Urinary bladder (tissue), 3 donors: ENCODE measurements at regions not wholly inside any gene's neighbourhood (a gene's known extent, or its start where the extent isn't known, plus 50 kb on each side); places are given as distances from the start of the nearest gene placed in this dataset.
"Not testable (repeated sequence)": the region's sequence is repeated elsewhere in the genome, so short reads cannot be mapped to it uniquely, and the experiment has no call there.

ENCODE experiments used
- DNase-seq: peaks from one replicate; pipeline ENCODE4 v3.0.0-alpha.2; 2015; ENCODE audit errors: extremely low spot score
- H3K27ac ChIP-seq: one replicate; pipeline ENCODE4 v1.5.1; 2013; ENCODE audit warnings: low read depth, mild to moderate bottlenecking, moderate library complexity
- H3K36me3 ChIP-seq: one replicate; pipeline ENCODE4 v1.6.1; 2013; ENCODE audit warnings: mild to moderate bottlenecking, moderate library complexity; ENCODE audit not compliant: insufficient read depth
- H3K4me1 ChIP-seq: one replicate; pipeline ENCODE4 v1.6.1; 2013; ENCODE audit warnings: mild to moderate bottlenecking, moderate library complexity; ENCODE audit not compliant: insufficient read depth
- H3K4me3 ChIP-seq: one replicate; pipeline ENCODE4 v1.5.1; 2013; ENCODE audit warnings: low read depth, low read length
- WGBS: extraction: QIAGEN DNeasy Blood & Tissue Kit; methylation state at CpG from one replicate; pipeline ENCODE4 v1.1.7; 2013; 5-methylcytosine and 5-hydroxymethylcytosine counted together
- donor health status: healthy with polysubstance abuse.
- donor health status: healthy.

DNA sequence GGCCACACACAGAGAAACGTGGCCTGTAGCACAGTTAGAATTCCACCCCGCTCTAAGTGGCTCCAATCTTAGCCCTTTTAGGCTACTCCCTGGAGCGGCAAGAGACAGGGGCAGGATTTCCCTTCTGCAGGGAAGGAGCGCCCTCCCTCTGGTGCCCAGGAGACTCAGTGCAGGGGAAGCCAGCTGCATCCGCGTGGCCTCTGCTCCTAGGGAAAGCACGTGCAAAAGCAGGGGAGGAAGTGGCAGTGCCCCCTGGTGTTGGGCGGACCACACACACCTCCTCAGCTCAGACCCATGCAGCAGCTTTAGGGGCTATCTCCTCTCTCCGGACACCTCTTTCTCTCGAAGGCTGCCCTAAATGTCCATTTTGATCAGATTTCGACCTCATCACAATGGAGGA is 50.0 kb downstream of the SPRING1 start:
- no peaks in the 10 kb centered on the region for H3K36me3 ChIP-seq
- H3K27ac ChIP-seq, result no peak overlapping the region
- no peaks in the 10 kb centered on the region for H3K4me1 ChIP-seq
- H3K4me3 ChIP-seq, result no peak overlapping the region
- DNase-seq, result no peak
- 60% methylated on average over 11 of the region's 11 CpGs for WGBS

DNA sequence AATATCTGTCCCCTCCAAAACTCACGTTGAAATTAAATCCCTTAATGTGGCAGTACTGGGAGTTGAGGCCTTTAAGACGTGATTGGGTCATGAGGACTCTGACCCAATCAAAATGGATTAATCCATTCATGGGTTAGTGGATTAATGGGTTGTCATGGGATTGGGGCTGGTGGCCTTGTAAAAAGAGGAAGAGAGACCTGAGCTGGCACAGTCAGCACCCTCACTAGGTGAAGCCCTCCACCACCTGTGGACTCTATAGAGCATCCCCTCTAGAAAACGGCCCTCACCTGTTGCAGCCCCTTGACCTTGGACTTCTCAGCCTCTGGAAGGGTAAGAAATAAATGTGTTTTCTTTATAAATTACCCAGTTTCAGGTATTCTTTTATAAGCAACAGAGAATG is 53.0 kb downstream of the SPRING1 start:
- H3K27ac ChIP-seq, result no peak overlapping the region
- no peak for DNase-seq
- WGBS, result 78% methylated on average over 3 of the region's 3 CpGs

DNA sequence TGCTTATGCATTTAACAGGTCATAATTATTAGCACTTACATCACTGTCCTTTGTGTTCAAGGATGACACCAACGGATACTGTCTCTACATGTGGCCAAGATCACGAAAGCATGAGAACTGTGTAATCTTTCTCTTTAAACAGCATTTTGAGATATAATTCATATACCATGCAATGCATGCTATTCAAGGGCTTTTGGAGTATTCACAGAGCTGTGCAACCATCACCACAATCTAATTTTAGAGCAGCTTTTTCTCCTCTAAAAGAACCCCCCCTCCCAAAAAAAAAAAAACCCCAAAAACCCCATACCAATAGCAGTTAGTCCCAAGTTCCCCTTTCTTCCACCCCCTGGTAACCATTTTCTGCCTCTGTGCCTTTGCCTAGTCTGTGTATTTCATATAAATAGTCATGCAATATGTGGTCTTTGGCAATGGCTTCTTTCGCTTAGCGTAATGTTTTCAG is 60.6 kb downstream of the SPRING1 start:
- Histone ChIP-seq H3K4me3 (no peak overlapping the region), H3K4me1 (no peaks in the 10 kb centered on the region), H3K27ac (no peak overlapping the region), H3K36me3 (no peaks in the 10 kb centered on the region)
- 62% methylated on average over 4 of the region's 4 CpGs for WGBS
- no peak for DNase-seq

More for the DNA sequence above, 53.0 kb downstream of the SPRING1 start:
- H3K4me1 ChIP-seq, result no peaks in the 10 kb centered on the region
- H3K36me3 ChIP-seq, result no peaks in the 10 kb centered on the region
- no peak overlapping the region for H3K4me3 ChIP-seq

DNA sequence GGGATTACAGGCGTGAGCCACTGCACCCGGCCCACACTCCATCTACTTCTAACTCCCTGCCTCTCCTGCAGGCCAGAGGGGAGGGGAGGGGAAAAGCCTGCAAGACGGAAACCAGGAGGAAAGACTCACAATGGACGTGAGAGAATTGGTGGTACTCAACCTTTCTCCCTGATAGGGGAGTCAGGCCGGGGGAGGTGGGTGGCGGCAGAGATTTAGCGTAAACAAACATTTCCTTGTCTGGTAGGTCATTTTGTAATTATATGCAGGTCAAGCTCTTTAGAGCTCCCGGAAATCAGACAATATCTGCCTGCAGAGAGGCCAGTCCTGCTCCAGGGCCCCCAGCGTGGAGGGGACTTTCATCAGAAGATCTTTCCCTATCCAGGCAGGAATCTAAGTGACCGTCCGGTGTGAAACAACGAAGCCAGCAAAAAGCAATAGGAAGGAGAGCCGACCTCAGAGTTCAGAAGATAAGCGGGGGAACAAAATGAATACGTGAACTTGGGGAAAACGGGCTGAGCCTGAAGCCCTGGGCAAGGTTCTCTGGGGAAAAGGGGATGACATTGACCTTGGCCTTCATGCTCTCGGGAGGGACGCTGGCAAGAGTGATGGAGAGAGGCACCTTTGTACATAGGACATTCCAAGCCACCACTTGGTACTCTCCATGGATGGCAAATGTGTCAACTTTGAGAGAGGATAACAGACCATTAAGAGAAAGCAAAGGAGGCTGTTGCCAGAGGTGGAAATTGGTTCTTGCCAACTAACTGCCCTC is 62.3 kb downstream of the SPRING1 start:
- H3K27ac ChIP-seq, result no peak overlapping the region

DNA sequence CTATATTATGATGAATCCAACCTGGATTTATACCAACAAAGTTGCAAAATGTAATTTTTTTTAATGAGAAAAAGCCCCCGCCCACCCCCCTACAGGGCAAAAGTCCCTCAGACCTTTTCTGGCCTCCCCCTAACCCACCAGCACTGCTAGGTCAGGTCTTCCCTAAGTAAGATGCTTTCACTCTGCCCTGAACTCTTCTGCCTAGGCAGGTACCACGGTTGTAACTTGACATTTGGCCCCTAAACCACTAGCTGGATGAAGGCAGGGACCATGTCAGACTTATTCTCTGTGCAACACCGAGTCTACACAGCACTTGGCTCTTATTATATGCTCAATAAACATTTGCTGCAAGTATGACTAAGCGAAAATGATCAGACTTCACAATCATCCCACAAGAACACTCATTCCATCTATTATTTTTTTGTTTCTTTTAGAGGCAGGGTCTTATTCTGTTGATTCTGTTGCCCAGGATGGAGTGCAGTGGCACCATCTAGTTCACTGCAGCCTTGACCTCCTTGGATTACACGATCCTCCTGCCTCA is 63.2 kb downstream of the SPRING1 start:
- H3K4me3 ChIP-seq, result no peak overlapping the region
- H3K4me1 ChIP-seq, result no peaks in the 10 kb centered on the region
- no peak overlapping the region for H3K27ac ChIP-seq
- DNase-seq, result no peak
- no peaks in the 10 kb centered on the region for H3K36me3 ChIP-seq
- 87% methylated on average over 5 of the region's 5 CpGs for WGBS

More for the DNA sequence above, 62.3 kb downstream of the SPRING1 start:
- Histone ChIP-seq H3K4me1 (no peaks in the 10 kb centered on the region), H3K4me3 (no peak overlapping the region), H3K36me3 (no peaks in the 10 kb centered on the region)
- DNase-seq, result no peak
- 71% methylated on average over 18 of the region's 18 CpGs for WGBS

DNA sequence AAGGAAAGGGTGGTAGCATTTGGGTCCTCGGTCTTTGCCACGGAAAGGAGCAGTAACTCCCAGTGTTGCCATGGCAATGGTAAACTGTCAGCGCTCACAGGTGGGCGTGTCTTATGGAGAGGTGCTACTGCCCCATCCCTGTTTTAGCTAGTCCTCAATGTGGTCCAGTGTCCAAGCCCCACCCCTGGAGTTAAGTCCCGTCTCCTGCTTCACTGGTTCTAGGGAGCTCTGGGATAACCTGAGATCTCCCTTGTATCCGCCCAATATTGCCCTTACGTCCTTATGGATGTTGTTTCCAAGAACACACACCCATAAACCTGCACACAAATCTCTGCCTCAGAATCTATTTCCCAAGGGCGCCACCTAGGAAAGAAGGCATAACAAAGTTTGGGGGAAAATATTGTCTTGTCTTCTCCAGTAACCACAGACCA is 64.2 kb downstream of the SPRING1 start:
- no peaks in the 10 kb centered on the region for H3K4me1 ChIP-seq
- H3K36me3 ChIP-seq, result no peaks in the 10 kb centered on the region
- H3K27ac ChIP-seq, result no peak overlapping the region
- 78% methylated on average over 8 of the region's 8 CpGs for WGBS
- DNase-seq, result no peak
- no peak overlapping the region for H3K4me3 ChIP-seq

DNA sequence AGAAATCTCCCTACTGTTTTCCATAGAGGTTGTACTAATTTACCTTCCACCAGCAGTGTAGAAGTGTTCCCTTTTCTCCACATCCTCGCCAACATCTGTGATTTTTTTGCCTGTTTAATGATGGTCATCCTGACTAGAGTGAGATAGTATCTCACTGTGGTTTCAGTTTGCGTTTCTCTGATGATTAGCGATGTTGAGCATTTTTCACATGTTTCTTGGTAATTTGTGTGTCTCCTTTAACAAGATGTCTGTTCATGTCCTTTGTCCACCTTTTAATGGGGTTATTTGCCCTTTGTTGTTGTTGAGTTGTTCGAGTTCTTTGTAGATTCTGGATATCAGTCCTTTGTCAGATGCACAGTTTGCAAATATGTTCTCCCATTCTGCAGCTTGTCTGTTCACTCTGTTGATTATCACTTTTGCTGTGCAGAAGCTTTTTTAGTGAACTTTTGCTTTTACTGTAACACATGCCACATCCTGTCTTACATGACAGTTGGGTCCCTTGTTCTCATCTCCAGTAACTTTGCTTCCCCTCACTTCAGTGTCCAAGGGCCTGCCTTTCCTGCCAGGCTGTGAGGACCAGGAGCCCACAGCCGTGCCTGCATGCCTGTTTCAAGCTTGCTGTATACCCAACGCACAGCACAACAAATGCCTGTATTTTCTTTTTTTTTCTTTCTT is 64.9 kb downstream of the SPRING1 start:
- no peak overlapping the region for H3K4me3 ChIP-seq
- WGBS, result 62% methylated on average over 6 of the region's 6 CpGs
- H3K27ac ChIP-seq, result no peak overlapping the region
- no peaks in the 10 kb centered on the region for H3K36me3 ChIP-seq
- H3K4me1 ChIP-seq, result no peaks in the 10 kb centered on the region
- DNase-seq, result no peak

DNA sequence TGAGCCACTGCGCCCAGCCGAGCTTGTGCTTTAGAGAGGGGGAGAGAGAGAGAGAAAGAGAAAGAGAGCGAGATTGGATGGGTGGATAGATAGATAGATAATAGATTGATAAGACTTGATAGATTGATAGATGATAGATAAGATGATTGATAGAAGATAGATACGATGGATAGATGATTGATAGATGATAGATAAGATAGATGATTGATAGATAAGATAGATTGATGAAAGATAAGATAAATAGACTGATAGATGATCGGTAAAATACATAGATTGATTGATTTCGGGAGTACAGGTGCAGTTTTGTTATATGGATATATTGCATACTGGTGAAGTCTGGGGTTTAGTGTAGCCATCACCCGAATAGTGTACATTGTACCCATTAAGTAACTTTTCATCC is 65.9 kb downstream of the SPRING1 start:
- DNase-seq, result no peak
- H3K27ac ChIP-seq, result no peak overlapping the region
- WGBS, result 77% methylated on average over 7 of the region's 7 CpGs

DNA sequence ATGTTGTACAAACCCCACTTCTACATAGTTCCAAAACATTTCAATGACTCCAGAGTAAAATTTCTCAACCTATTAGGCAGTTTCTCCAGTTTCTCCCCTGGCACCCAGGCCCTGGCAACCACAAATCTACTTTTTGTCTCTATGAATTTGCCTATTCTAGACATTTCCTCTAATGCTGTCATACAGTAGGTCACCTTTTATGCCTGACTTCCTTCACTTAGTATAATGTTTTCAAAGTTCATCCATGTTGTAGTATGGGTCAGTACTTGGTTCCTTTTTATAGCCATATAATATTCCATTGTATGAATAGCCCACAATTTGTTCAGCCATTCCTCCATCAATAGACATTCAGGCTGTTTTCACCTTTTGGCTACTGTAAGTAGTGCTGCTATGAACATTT is 67.0 kb downstream of the SPRING1 start:
- Histone ChIP-seq H3K4me1 (no peaks in the 10 kb centered on the region), H3K4me3 (no peak overlapping the region), H3K36me3 (no peaks in the 10 kb centered on the region), H3K27ac (no peak overlapping the region)
- DNase-seq, result no peak

More for the DNA sequence above, 65.9 kb downstream of the SPRING1 start:
- Histone ChIP-seq H3K4me1 (no peaks in the 10 kb centered on the region), H3K36me3 (no peaks in the 10 kb centered on the region), H3K4me3 (no peak overlapping the region)

DNA sequence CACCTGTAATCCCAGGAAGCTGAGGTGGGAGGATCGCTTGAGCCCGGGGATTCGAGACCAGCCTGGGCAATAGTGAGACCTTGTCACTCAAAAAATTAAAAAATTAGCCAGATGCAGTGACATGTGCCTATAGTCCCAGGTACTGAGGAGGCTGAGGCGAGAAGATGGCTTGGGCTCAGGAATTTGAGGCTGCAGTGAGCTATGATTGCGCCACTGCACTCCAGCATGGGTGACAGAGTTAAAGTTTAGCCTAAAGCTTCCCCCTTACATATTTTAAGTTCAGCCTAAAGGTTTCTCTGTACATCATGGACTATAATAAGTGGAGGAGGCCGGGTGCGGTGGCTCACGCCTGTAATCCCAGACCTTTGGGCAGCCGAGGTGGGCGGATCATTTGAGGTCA is 70.1 kb downstream of the SPRING1 start:
- H3K27ac ChIP-seq, result no peak overlapping the region
- no peak overlapping the region for H3K4me3 ChIP-seq
- 97% methylated on average over 10 of the region's 10 CpGs for WGBS
- no peaks in the 10 kb centered on the region for H3K36me3 ChIP-seq
- H3K4me1 ChIP-seq, result no peaks in the 10 kb centered on the region
- no peak for DNase-seq

DNA sequence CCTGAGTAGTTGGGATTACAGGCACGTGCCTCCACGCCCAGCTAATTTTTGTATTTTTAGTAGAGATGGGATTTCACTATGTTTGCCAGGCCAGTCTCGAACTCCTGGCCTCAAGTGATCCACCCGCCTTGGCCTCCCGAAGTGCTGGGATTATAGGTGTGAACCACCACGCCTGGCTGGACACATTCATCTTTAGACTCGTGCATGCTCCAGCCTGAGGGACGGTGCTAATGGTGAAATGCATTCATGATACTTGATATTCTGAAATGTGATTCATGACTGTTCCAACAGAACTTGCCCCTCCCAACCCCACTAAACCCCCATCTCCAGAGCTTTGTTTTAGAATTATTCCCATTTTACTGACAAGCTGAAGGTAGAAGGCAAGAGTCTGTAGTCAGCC is 71.0 kb downstream of the SPRING1 start:
- not testable (repeated sequence) for H3K36me3 ChIP-seq, H3K4me1 ChIP-seq, H3K27ac ChIP-seq, DNase-seq, H3K4me3 ChIP-seq
- 96% methylated on average over 8 of the region's 8 CpGs for WGBS

DNA sequence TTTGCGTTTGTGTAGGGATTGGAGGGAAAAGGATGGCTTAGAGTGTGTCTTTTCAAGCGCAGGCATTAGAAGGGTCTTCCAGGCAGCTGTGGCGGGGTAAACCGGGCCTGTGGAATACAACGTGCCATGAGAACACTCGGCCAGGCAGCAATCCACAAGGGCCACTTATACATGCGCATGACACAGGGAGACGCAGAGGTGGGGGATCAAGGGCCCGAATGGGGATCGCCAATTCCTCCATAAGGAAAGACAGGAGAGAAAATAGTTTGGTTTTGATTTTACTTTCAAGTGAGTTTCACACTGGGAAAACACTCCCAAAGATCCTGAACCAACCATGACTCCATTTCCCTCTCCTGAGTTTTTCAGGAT is 71.6 kb downstream of the SPRING1 start:
- 86% methylated on average over 10 of the region's 10 CpGs for WGBS
- Histone ChIP-seq H3K4me3 (no peak overlapping the region), H3K4me1 (no peaks in the 10 kb centered on the region), H3K27ac (no peak overlapping the region), H3K36me3 (no peaks in the 10 kb centered on the region)
- no peak for DNase-seq

DNA sequence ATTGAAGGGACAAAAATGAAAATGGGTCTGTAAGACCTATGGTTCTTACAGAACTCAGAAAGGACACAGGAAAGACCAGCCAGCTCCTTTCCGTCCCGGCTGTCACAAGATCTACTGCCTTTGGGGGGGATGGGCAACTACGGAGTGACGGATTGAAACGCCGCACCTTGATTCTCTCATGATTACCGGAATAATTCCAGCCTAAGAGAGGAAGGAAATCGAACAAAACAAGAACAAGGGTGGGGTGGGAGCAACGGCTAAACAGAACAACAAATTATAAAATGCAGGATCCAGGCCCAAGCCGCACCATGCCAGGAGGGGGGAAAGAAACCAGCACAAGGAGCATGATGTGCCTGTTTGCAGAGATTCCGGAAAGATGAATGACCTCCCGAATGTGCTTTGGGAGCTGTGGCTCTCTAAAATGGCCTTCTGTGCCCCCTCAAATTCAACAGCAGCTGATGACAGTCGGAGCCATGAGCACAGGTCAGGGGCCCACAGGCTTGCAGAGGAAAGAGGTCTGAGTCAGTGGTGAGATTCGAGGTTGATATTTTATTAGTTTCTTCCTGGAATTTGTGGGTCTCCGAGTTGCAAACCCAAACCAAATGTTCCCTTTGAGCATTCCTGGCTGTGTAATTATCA is 72.1 kb downstream of the SPRING1 start:
- WGBS, result 74% methylated on average over 15 of the region's 15 CpGs
- H3K27ac ChIP-seq, result no peak overlapping the region
- H3K4me1 ChIP-seq, result no peaks in the 10 kb centered on the region
- H3K36me3 ChIP-seq, result no peaks in the 10 kb centered on the region
- DNase-seq, result no peak
- no peak overlapping the region for H3K4me3 ChIP-seq

DNA sequence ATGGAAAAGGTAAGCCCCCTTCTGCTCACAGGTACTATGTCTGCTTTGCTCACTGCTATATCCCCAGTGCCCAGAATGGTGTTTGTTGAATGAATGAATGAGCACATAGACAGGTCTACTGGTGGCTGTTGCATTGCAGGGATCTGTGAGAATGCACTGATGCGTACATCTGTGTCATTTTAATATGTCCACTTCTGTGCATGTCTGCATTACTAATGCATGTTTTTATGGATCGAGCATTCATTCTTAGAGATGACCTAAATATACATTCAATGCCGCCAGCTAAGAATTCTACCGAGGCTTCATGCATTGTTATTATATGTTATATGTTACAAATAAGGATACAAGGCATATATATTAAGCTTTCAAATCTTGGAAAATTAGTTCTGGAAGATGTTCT is 73.8 kb downstream of the SPRING1 start:
- no peaks in the 10 kb centered on the region for H3K4me1 ChIP-seq
- 88% methylated on average over 4 of the region's 4 CpGs for WGBS
- no peaks in the 10 kb centered on the region for H3K36me3 ChIP-seq
- DNase-seq, result no peak
- no peak overlapping the region for H3K4me3 ChIP-seq
- no peak overlapping the region for H3K27ac ChIP-seq
